HepG2 (cell line): ENCODE measurements at regions not wholly inside any gene's neighbourhood (a gene's known extent, or its start where the extent isn't known, plus 50 kb on each side); places are given as distances from the start of the nearest gene placed in this dataset.

ENCODE experiments used
- ATF4 ChIP-seq, 2 experiments: fragments of 450-650 bp in 1 of 2; sonication (generic) in 1 of 2; formaldehyde crosslinking; IDR thresholded peaks; 2 replicates each; pipeline versions ENCODE4 v1.5.0 to v1.8.0; 2020 to 2022; ENCODE audit warnings: mild to moderate bottlenecking in 1 of 2, missing genetic modification reagents in 1 of 2
- CTCF ChIP-seq: sonication (generic); formaldehyde crosslinking; IDR thresholded peaks from 2 replicates; pipeline ENCODE4 v1.5.0; 2020; ENCODE audit warnings: mild to moderate bottlenecking, missing genetic modification reagents, moderate library complexity
- HNF1B ChIP-seq: sonication (generic); formaldehyde crosslinking; IDR thresholded peaks from 2 replicates; pipeline ENCODE4 v1.5.1; 2020; ENCODE audit warnings: mild to moderate bottlenecking, moderate library complexity, missing genetic modification reagents
- HNRNPK ChIP-seq: fragments of 200-400 bp; formaldehyde crosslinking; IDR thresholded peaks from 2 replicates; pipeline ENCODE4 v1.6.1; 2018; ENCODE audit warnings: low read length, low read depth, moderate library complexity, mild to moderate bottlenecking; ENCODE audit not compliant: poor library complexity, severe bottlenecking
- KAT7 ChIP-seq: IDR thresholded peaks from 2 replicates; pipeline ENCODE4 v1.6.1; 2018; ENCODE audit warnings: borderline replicate concordance, missing compliant biosample characterization
- KDM2A ChIP-seq: sonication (generic); formaldehyde crosslinking; IDR thresholded peaks from 2 replicates; pipeline ENCODE4 v1.4.0; 2020; ENCODE audit warnings: low read depth, missing genetic modification reagents, borderline replicate concordance
- KLF12 ChIP-seq: sonication (generic); formaldehyde crosslinking; IDR thresholded peaks from 2 replicates; pipeline ENCODE4 v1.4.0; 2020; ENCODE audit warnings: missing genetic modification reagents, borderline replicate concordance
- NFATC3 ChIP-seq: sonication (generic); formaldehyde crosslinking; IDR thresholded peaks from 2 replicates; pipeline ENCODE4 v1.5.1; 2020; ENCODE audit warnings: mild to moderate bottlenecking, missing genetic modification reagents
- NR2C2 ChIP-seq: sonication (generic); formaldehyde crosslinking; IDR thresholded peaks from 2 replicates; pipeline ENCODE4 v1.4.0; 2020; ENCODE audit warnings: missing genetic modification reagents, mild to moderate bottlenecking, moderate library complexity, borderline replicate concordance
- USF2 ChIP-seq, 2 experiments: sonication (generic) in 1 of 2; formaldehyde crosslinking in 1 of 2; IDR thresholded peaks; 2 replicates each; pipeline versions ENCODE4 v1.5.1 to v1.6.1; 2011 to 2020; ENCODE audit warnings: borderline replicate concordance in 1 of 2, low read depth in 1 of 2, low read length in 1 of 2, mild to moderate bottlenecking in 1 of 2, missing genetic modification reagents in 1 of 2, moderate library complexity in 1 of 2
- ZBTB8A ChIP-seq: sonication (generic); formaldehyde crosslinking; IDR thresholded peaks from 2 replicates; pipeline ENCODE4 v1.4.0; 2020; ENCODE audit warnings: mild to moderate bottlenecking, low read depth, missing genetic modification reagents, borderline replicate concordance
- ZFY ChIP-seq: sonication (generic); formaldehyde crosslinking; IDR thresholded peaks from 2 replicates; pipeline ENCODE4 v1.4.0; 2020; ENCODE audit warnings: missing genetic modification reagents
- ZNF431 ChIP-seq: sonication (generic); formaldehyde crosslinking; IDR thresholded peaks from 2 replicates; pipeline ENCODE4 v1.9.0; 2022; ENCODE audit warnings: missing genetic modification reagents, low read depth, mild to moderate bottlenecking, borderline replicate concordance
- ZNF589 ChIP-seq: sonication (generic); formaldehyde crosslinking; conservative IDR thresholded peaks from 2 replicates; pipeline ENCODE4 v1.8.0; 2022; ENCODE audit warnings: mild to moderate bottlenecking, moderate library complexity, missing genetic modification reagents

GRCh38 chr12:61871485-61871810 is 388.8 kb upstream of the USP15 start:
- TF ChIP-seq CTCF (CRISPR knock-in tag) (no peak), ZNF589 (CRISPR knock-in tag) (no peak), KDM2A (CRISPR knock-in tag) (no peak), ZNF431 (CRISPR knock-in tag) (no peak), KLF12 (CRISPR knock-in tag) (no peak), HNF1B (CRISPR knock-in tag) (no peak), ATF4 (CRISPR knock-in tag; IDR thresholded peaks at IDR 0.05) (no peak), HNRNPK (no peak), USF2 (IDR thresholded peaks at IDR 0.05; ENCODE audit: low read depth, low read length) (no peak), USF2 (CRISPR knock-in tag; IDR thresholded peaks at IDR 0.05; ENCODE audit: borderline replicate concordance) (no peak), ZBTB8A (no peak), NR2C2 (CRISPR knock-in tag) (no peak), KAT7 (CRISPR knock-in tag) (no peak), NFATC3 (CRISPR knock-in tag) (no peak), ZFY (no peak)
